HG03460 (cell line): ENCODE measurements at regions not wholly inside any gene's neighbourhood (a gene's known extent, or its start where the extent isn't known, plus 50 kb on each side); places are given as distances from the start of the nearest gene placed in this dataset.
"Not testable (repeated sequence)": the region's sequence is repeated elsewhere in the genome, so short reads cannot be mapped to it uniquely, and the experiment has no call there.

Experiments used
- ATAC-seq: cut with Tn5 transposase; IDR thresholded peaks from one replicate; pipeline ENCODE4 v1.9.1; 2021; ENCODE audit not compliant: unreplicated experiment

DNA sequence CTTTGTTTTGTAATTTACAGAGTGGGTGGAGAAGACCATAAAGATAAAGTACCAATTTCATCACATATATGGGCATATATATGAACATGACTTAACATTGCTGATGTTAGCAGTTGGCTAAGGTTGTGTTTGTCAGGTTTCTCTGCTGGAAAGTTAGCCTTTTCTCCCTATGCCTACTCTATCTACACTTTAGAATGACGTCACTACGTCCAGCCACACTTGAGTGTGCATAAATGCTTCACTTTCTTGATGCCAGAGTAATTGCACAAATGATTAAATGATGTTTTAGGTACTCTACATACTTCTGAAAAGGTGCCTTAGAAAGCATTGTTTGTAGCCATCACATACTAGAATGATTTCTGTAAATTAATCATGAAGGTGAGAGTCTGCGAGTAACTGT lies 759.2 kb upstream of the MGAT4C start:
- ATAC-seq, result no peak

DNA sequence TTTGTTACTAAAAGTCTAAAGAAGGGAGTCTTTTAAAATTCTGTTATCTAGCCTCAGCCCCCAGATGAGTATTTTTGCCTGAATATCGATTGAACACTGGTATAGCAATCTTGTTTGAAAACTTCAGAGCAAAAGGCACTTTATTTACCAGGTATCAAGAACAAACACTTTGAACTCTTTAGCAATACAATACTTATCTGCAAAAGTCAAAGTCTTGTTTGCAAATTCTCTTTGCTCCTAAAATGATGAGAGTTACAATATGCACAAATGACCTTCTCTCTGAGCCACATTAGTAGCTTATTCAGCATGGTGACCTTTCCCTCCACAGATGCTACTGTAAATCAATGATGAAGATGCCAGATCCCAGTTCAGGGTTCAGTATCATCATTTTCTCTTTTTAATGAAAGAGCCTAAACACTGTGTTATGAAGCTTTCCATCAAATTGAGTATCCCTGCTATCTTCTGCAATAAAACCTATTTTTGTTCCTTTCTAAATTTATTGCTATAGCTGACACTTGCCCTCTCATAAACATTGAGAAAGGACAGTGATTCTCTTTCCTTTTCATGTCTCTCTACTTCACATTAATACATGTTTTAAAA lies 752.7 kb upstream of the MGAT4C start:
- ATAC-seq, result no peak

DNA sequence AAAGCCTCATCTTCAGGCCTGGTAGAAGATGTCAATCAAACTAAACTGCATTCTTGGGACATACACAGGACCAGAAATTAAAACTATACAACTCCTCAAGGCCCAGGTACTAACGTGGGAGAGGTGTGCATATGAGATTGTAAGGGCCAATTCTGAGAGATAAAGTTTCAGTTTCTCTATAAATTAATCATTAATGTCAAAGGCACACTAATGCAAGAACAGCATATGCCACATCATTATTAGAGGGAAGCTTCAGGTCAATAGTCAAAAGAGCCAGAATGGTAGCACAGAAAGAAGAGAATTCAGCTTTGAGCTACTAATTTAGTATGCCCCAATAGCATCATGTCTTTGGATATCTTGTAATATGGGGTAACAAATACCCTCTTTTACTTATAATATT lies 744.9 kb upstream of the MGAT4C start:
- ATAC-seq, result no peak

DNA sequence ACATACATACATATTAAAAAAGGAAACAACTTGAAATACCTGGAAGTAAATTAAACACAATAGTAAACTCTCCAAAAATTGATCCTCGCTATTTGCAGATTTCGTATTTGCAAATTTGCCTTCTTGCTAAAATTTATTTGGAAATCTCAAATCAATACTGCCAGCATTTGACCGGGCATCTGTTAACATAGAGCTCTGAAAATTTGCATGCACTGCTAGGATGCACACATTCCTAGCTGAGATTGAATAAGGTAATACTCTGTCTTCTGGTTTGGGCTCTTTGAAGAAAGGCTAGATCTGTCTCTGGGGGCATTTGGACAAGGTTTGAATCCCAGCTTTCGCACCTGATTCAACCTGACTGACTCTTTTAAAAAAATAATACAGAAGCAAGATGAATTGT lies 729.1 kb upstream of the MGAT4C start:
- no peak for ATAC-seq

DNA sequence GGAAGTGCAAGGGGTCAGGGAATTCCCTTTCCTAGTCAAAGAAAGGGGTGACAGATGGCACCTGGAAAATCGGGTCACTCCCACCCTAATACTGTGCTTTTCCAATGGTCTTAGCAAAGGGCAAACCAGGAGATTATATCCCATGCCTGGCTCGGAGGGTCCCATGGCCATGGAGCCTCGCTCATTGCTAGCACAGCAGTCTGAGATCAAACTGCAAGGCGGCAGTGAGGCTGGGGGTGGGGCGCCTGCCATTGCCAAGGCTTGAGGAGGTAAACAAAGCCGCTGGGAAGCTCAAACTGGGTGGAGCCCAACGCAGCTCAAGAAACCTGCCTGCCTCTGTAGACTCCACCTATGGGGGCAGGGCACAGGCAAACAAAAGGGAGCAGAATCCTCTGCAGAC lies 714.4 kb upstream of the MGAT4C start:
- not testable (repeated sequence) for ATAC-seq

DNA sequence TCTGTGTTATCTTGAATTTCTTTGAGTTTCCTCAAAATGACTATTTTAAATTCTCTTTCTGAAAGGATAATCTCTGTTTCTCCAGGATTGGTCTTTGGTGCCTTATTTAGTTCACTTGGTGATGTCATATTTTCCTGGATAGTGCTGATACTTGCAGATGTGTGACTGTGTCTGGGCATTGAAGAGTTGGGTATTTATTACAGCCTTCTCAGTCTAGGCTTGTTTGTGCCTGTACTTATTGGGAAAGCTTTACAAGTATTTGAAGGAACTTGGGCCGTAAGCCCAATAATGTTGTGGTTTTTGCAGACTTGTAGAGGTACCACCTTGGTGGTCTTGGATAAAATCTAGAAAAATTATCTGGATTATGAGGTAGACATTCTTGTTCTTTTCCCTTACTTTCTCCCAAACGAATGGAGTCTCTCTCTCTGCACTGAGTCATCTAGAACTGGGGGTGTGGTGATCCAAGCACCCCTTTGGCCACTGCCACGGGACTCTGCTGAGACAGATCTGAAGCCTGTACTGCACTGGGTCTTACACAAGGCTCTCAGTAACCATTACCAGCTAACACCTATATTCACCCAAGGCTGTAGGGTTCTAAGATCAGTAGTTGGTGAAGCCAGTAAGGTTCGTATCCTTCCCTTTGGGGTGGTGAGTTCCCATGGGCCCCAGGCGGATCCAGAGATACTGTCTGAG lies 703.7 kb upstream of the MGAT4C start:
- ATAC-seq, result no peak

DNA sequence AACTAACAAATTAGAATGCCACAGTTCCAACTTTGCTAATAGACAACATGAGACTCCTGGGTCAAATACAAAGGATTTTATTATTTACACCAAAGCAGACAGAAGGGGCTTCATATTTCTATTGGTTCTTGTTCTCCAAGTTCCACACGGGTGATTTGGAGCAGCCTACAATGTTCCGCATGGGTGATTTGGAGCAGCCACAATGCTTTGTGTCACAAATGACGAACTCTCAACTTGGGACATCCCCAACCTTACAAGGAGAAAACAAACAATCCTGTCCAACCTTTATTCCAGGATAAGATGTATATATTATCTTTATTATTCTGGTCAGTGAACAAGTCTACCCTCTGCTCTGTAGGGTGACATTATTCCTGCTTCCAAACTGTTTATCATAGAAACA lies 694.3 kb upstream of the MGAT4C start:
- no peak for ATAC-seq

DNA sequence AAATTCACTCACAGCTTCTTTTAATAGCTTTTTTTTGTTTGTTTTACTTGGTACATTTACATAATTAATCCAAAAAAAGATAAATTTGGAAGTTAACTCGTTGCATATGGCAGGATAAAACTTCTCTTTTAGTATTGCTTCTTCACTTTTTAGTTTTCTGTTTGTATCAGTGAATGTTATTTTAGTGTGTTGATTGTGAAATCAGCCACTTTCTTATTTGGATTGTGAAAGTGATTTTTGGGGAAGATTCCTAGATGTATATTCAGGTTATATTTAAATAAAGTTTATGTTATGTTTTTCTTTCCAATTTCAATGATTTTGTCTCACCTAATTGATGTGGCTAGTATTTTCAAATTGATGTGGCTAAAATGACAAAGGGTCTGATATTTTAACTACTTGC lies 693.9 kb upstream of the MGAT4C start:
- no peak for ATAC-seq

DNA sequence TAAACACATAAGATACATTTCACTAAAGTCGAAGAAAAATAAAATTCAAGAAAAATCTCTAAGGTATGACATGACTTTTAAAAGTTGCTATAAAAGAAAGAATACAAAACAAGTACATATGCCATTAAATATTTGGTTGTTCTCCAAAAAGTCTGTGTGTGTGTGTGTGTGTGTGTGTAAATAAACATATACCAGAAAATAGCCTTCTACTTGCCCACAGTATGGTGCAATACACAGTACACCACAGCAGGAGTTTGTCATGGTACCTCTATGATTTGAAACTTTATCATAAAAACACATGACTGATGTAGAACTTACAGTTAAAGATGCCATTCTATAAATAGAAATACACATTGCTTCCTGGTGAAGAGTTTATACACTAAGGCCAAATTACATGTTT lies 692.7 kb upstream of the MGAT4C start:
- ATAC-seq, result no peak

DNA sequence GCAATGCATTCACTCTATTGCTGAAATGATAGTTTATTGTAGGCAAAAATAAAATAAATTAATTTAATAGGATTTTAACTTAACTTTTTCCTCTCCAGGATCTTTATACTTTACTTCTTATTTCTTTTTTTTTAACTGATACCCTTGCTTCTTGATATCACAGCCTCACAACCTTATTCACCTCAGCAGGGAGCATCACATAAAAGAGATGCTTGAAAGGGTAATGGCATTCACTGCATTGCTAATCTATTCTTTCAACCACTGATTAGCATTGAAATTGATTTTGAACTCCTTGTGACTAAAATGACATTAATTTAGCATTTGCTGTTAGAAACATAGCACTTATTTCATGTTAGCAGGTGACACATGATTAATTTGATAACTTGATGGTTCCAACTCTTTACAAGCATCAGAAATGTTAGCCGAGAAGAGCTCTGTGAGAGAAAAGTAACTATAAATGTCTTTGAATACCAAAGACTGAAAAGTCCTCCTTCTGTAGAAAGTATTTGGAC lies 689.5 kb upstream of the MGAT4C start:
- no peak for ATAC-seq

DNA sequence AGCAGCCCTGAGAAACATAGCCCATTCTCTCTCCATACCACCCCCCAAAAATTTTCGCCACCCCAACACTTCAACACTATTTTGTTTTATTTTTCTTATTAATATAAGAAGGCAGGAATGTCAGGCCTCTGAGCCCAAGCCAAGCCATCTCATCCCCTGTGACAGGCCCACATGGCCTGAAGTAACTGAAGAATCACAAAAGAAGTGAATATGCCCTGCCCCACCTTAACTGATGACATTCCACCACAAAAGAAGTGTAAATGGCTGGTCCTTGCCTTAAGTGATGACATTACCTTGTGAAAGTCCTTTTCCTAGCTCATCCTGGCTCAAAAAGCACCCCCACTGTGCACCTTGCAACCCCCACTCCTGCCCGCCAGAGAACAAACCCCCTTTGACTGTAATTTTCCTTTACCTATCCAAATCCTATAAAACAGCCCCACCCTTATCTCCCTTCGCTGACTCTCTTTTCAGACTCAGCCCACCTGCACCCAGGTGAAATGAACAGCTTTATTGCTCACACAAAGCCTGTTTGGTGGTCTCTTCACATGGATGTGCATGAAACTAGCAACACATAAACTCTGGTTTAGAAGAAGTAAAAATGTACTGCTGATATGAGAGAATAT lies 688.1 kb upstream of the MGAT4C start:
- not testable (repeated sequence) for ATAC-seq

DNA sequence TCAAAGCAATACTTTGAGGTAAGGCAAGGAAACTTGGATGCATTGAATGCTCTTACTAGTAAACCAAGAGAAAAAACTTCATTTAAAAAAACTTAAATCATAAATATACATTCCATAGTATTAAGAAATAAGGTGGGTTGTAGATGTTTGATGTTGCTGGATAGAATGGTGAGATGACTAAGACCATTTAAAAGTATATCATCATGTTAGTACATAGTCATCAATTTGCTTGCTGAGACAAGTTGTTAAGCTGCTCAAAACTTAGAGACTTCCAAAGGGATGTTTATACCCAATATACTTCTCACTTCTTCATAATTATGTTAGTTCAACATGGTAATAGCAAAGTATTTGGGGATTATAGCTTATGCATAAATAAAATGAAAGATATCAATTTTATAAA lies 675.5 kb upstream of the MGAT4C start:
- no peak for ATAC-seq

DNA sequence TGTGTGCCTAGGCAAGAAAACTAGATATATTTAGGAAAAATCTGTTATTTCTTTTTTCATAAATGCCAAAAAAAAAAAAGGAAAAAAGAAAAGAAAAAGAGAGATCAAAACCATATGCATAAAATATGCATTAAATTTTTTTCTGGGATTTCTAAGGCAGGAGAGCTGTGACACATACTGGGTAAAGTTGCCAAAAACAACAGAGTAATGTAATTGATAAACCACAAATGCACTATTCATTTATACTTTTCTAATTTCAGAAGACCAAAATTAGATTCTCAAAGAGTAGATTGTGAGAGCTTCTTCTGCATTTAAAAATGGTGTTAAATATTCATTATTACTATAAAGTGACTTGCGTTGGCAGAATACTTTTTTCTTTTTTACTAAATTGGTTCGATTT lies 673.8 kb upstream of the MGAT4C start:
- no peak for ATAC-seq

DNA sequence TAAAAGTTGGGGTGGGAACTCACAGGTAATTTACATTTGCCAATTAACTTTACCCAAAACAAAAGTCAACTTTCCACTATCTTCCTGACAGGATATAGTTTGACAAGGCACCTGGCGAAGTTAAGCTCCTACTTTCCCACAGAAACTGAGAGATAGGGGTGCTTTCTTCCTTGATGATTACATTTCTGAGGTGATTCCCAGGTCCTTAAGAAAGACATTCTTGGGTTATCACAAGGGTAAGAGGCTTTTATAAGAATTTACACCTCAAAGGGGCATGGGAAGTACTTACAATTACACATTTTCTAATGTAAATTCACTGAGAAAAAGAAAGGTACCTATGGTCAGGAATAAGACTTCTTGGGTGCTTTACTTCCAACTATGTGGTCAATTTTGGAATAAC lies 660.9 kb upstream of the MGAT4C start:
- no peak for ATAC-seq

DNA sequence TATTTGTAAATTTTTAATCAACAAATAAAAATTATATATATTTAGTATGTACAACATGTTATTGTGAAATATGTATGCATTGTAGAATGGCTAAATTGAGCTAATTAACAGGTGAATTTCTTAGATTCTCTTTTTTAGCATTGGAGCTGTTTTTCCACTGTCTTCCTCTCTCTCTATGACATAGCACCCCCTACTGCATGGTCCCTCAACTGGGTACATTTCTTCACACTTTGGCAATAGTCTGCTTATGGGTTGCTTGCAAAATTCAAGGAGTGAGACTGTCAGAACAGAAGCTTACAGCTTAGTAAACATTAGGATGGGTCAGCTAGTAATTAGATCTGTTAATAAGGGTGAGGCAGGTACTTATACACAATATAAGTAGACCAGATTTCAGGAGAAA lies 658.5 kb upstream of the MGAT4C start:
- no peak for ATAC-seq

DNA sequence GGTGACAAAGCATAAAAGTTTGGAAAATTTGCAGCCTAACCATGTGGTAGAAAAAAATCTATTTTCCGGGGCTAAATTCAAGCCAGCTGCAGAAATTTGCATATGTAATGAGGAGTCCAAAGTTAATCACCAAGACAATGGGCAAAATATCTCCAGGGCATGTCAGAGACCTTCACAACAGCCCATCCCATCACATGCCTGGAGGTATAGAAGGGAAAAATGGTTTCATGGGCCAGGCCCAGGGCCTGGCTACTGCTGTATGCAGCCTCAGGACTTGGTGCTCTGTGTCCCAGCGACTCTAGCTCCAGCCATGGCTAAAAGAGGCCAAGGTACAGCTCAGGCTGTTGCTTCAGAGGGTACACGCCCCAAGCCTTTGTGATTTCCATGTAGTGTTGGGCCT lies 655.8 kb upstream of the MGAT4C start:
- ATAC-seq, result no peak

DNA sequence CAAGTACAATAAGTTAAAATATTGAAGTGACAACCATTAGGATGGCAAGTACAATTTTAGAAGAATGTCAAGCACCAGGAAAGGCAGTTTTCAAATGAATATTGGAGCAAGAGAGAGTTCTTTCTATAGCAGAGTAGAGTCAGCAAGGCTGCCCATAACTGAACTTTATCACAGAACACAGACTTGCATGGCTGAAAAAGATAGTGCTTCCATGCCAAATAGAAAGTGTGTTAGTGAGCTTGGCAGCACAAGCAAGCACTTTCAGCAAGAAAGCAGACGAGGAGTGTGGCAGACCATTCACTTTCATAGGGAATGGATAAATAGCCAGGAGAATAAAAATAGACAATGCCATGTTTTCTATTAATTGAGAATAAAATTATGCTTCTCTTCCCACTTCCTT lies 647.0 kb upstream of the MGAT4C start:
- no peak for ATAC-seq

DNA sequence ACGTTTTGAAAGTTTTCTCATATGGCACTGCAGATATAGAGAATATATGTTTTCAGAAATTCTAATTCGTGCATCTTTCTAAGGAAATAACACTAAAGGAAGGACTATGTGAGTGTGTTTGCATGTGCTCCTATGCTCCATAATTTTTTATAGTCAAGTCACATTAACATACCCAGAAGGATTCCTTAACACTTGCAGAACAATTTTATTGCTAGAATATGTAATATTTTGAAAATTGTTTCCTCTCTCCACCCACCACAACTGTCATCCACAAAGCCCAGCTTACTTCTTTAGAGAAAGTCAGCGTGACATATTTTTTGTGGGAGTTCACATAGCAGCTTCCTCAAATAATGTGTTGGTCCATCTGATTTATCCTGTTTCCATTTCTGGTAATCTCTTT lies 604.6 kb upstream of the MGAT4C start:
- ATAC-seq, result no peak

DNA sequence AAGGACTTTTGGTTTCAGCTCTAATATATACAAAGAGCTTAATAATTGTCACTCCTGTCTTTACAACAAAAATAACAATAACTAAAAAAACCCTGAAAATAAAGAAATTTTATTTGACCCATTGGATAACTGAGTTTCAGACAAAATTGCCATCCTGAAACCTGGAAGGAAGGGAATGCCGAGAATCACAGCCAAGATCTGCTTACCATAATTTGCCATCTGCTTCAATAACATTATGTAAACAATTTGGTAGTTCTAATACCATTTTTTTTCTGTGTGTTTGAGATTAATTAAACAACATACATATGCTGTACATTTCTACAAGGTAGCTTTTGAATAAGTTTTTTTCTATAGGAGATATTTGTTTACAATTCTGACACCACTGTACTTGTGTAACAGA lies 596.3 kb upstream of the MGAT4C start:
- ATAC-seq, result no peak

DNA sequence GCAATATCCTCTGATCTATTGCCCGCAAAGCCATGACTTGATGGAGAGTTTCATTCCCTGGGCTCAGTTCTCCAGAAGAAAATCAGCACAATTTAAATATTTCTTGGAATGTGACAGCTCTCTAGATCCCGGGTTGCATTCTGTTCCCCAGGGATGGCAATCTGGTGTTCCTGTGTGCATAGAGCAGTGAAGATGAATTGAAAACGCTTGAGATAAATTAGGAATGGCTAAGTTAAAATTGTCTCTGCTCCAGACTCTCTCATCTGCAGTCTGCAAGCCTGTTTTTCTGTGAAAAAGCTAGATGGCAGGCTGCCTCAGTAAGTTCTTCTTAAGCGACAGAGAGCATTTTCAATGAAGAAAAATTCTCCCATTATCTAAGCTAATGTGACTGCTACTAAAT lies 582.5 kb upstream of the MGAT4C start:
- ATAC-seq, result no peak

DNA sequence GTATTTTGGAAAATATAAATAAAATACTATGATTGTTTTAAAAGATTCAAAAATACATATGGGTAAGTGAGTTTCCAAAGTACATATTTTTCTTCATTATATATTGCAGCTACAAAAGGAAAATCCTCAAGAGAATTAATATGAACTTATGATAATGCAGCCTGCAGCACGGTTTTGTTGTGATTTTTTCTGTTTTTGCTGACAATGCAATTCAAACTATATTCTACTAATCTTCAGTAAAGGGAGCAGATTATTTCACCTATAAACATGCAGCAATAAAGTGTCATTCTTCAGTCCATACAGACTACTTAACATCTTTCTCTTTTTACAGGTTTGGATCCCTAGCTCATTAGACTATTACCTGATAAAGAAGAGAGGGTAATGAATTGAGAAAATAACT lies 582.1 kb upstream of the MGAT4C start:
- no peak for ATAC-seq

DNA sequence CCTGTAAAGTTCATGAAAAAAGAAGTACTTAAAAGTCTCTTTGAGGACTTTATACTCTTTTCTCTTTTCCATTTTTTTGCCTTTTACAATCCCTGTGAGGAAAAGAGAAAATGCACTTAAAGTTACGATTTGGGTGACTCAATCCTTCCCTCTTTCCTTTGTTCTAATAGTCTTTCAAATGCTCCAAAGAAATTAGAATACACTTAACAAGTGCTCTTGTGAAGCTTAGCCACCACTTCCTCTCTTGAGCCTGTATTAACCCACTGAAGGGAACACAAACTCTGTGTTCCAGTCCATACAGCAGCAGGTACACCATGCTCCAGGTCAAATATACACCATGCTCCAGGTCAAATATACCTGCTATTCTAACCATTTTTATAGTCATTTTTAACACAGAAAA lies 581.1 kb upstream of the MGAT4C start:
- no peak for ATAC-seq

DNA sequence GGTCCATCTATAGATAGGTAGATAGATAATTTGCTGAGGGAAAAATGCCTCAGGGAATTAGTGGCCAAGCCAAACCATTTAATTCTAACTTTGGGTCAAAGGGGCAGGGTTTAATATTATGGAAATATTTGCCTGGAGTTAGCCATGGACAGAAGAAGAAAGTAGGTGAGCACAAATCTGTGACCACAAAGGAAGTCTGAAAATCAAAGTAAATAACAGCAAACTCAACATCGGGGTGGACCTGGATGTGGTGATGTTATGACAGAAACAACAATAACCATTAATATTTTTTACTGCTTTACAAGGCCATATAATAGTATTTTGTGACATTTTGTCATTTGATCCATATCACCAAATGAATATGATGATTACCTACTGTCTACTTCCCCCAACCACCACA lies 578.0 kb upstream of the MGAT4C start:
- no peak for ATAC-seq
